ENCODE measurements at regions not wholly inside any gene's neighbourhood (a gene's known extent, or its start where the extent isn't known, plus 50 kb on each side); places are given as distances from the start of the nearest gene placed in this dataset.

DNA sequence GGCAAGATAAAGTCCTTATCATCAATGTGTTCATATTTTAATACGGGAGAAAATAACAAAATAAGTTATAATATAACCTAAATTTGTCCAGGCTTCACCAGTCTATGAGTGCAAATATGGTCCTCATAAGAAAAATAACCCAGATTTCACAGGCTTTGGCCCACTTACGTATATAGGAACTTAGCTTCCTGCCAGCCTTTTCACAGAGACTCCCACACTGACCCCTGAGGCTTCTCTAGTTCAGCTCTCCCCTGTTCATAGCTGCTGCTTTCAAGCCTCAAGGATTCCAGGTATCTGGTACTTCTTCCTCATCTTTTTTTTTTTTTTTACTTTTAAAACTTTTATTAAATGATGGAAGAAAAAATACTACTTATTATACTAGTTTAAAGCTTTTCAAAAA lies 74.9 kb upstream of the PELI1 start:
- Histone ChIP-seq H3K36me3 (ENCODE audit: control insufficient read depth in 4 of 4, insufficient read depth in 4 of 4, low read length in 4 of 4) (no peaks in the 10 kb centered on the region), H3K27me3 (ENCODE audit: control insufficient read depth in 3 of 3, insufficient read depth in 3 of 3, low read length in 2 of 3) (no peaks in the 10 kb centered on the region), H3K27ac (ENCODE audit: low read depth in 1 of 2, low read length in 1 of 2) (no peak overlapping the region), H3K9ac (ENCODE audit: insufficient read depth in 1 of 2, low read length in 2 of 2) (no peak overlapping the region), H3K4me1 (ENCODE audit: control insufficient read depth in 5 of 5, insufficient read depth in 5 of 5, low read length in 5 of 5) (peaks cover 0 to 32% (median 14%) of the 10 kb centered on the region in 5 donors), H3K4me3 (no peak overlapping the region), H3K9me3 (ENCODE audit: control insufficient read depth in 4 of 4, insufficient read depth in 3 of 4, low read length in 3 of 4) (peaks cover 0 to under 1% (median 0%) of the 10 kb centered on the region in 4 donors)
- WGBS, 2 donors, result 51 to 68% methylated on average over 2 of the region's 2 CpGs
- DNase-seq (no peak), ATAC-seq (ENCODE audit: insufficient read depth, low FRiP score) (no peak)
- TF ChIP-seq, protein P1, sequence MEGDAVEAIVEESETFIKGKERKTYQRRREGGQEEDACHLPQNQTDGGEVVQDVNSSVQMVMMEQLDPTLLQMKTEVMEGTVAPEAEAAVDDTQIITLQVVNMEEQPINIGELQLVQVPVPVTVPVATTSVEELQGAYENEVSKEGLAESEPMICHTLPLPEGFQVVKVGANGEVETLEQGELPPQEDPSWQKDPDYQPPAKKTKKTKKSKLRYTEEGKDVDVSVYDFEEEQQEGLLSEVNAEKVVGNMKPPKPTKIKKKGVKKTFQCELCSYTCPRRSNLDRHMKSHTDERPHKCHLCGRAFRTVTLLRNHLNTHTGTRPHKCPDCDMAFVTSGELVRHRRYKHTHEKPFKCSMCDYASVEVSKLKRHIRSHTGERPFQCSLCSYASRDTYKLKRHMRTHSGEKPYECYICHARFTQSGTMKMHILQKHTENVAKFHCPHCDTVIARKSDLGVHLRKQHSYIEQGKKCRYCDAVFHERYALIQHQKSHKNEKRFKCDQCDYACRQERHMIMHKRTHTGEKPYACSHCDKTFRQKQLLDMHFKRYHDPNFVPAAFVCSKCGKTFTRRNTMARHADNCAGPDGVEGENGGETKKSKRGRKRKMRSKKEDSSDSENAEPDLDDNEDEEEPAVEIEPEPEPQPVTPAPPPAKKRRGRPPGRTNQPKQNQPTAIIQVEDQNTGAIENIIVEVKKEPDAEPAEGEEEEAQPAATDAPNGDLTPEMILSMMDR (IDR thresholded peaks at IDR 0.05; ENCODE audit: control extremely low read depth, extremely low read depth), result no peak

DNA sequence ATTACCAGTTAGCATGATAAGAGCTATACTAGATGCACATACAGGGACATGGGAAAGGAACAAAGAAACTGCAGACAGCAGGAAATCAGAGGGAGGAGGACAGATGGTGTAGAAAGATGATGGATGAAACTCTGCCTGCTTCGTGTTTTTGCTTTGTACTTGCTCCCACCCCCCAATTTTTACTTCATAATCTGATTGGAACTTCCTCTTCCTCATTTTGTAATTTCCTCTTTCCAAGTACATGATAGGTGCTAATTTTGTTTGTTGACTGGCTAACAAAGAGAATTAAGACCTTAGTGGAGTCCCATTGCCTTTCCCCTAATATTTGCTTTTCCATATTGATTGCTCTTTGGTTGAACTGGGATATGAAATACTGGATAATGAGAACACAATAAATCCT lies 76.0 kb upstream of the PELI1 start:
- ATAC-seq (ENCODE audit: insufficient read depth, low FRiP score) (no peak), DNase-seq (no peak)
- Histone ChIP-seq H3K36me3 (ENCODE audit: control insufficient read depth in 4 of 4, insufficient read depth in 4 of 4, low read length in 4 of 4) (no peaks in the 10 kb centered on the region), H3K27me3 (ENCODE audit: control insufficient read depth in 3 of 3, insufficient read depth in 3 of 3, low read length in 2 of 3) (no peaks in the 10 kb centered on the region), H3K9me3 (ENCODE audit: control insufficient read depth in 4 of 4, insufficient read depth in 3 of 4, low read length in 3 of 4) (peaks cover 0 to 2% (median 0%) of the 10 kb centered on the region in 4 donors), H3K9ac (ENCODE audit: insufficient read depth in 1 of 2, low read length in 2 of 2) (no peak overlapping the region), H3K4me1 (ENCODE audit: control insufficient read depth in 5 of 5, insufficient read depth in 5 of 5, low read length in 5 of 5) (peaks cover 0 to 22% (median 10%) of the 10 kb centered on the region in 5 donors), H3K27ac (ENCODE audit: low read depth in 1 of 2, low read length in 1 of 2) (no peak overlapping the region), H3K4me3 (no peak overlapping the region)
- 18 to 49% methylated on average over 1 of the region's 1 CpG for WGBS, 2 donors
- TF ChIP-seq, protein P1 (IDR thresholded peaks at IDR 0.05; ENCODE audit: control extremely low read depth, extremely low read depth), result no peak

DNA sequence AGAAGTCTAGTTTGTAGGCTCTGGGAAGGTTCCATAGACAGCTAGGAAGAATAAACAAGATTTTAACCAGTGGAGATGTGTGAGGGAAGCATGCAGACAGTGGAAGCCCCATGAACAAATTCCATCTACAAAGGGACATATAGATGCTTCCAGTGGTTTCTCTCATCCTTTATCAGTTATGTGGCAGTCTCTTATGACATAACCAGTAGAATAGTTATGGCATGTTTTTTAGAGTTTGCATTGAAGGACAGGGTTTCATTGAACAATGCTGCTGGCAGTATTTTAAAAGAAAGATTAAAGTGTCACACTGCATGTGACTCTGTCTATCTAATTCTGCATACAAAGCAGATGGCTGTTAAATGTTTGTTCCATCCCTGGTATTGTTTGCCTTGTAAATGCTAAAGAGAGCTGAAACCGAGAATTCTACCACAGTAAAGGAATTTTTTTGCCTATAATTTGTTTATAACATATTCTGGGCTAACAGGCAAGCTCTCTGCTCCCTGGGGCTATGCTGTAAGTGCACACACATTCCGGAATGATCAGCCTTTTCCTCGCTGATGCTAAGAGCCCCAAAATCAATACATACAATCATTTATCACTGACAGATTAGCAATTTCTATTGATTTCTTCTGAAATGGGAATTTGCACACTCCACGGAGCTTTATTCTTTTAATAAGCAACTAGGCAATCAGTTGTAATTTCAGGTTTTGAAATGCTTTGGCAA lies 76.8 kb upstream of the PELI1 start:
- Histone ChIP-seq H3K4me1 (ENCODE audit: control insufficient read depth in 5 of 5, insufficient read depth in 5 of 5, low read length in 5 of 5) (peaks cover 0 to 21% (median 10%) of the 10 kb centered on the region in 5 donors), H3K9me3 (ENCODE audit: control insufficient read depth in 4 of 4, insufficient read depth in 3 of 4, low read length in 3 of 4) (peaks cover 0 to 2% (median 0%) of the 10 kb centered on the region in 4 donors), H3K4me3 (no peak overlapping the region), H3K9ac (ENCODE audit: insufficient read depth in 1 of 2, low read length in 2 of 2) (no peak overlapping the region), H3K36me3 (ENCODE audit: control insufficient read depth in 4 of 4, insufficient read depth in 4 of 4, low read length in 4 of 4) (no peaks in the 10 kb centered on the region), H3K27me3 (ENCODE audit: control insufficient read depth in 3 of 3, insufficient read depth in 3 of 3, low read length in 2 of 3) (no peaks in the 10 kb centered on the region), H3K27ac (ENCODE audit: low read depth in 1 of 2, low read length in 1 of 2) (no peak overlapping the region)
- WGBS, 2 donors, result 78 to 84% methylated on average over 4 of the region's 4 CpGs
- TF ChIP-seq, protein P1 (IDR thresholded peaks at IDR 0.05; ENCODE audit: control extremely low read depth, extremely low read depth), result no peak
- DNase-seq, result no peak
- ATAC-seq (ENCODE audit: insufficient read depth, low FRiP score), result no peak
